H1 (cell line): ENCODE measurements at regions not wholly inside any gene's neighbourhood (a gene's known extent, or its start where the extent isn't known, plus 50 kb on each side); places are given as distances from the start of the nearest gene placed in this dataset.

Experiments used
- CTCF ChIA-PET: fragments of 300-600 bp; sonication (Branson Sonifier 250); formaldehyde crosslinking; loops from one replicate; lab custom pipeline; 2021; ENCODE audit not compliant: partially characterized antibody; lab: Charles Lee
- POLR2A ChIA-PET: fragments of 300-600 bp; sonication (Branson Sonifier 250); formaldehyde crosslinking; loops from one replicate; lab custom pipeline; 2021; ENCODE audit warnings: inconsistent platforms; ENCODE audit not compliant: partially characterized antibody; lab: Charles Lee
- DNase-seq, 2 experiments: peaks; one replicate each; pipeline versions ENCODE4 v3.0.0 to v3.0.0-alpha.2; 2010 to 2022; ENCODE audit warnings: low spot score in 2 of 2, low read depth in 1 of 2, mixed read lengths in 1 of 2
- FAIRE-seq: peaks from 2 replicates; lab custom pipeline; 2011; peaks lifted over from hg19 to GRCh38; lab: Jason Lieb, UNC
- H2AFZ ChIP-seq: 2 replicates; pipeline ENCODE4 v1.8.1; 2012; ENCODE audit warnings: low read length, inconsistent platforms
- H2AK5ac ChIP-seq: 2 replicates; pipeline ENCODE4 v1.6.1; 2013; ENCODE audit warnings: low read depth, low read length
- H2BK120ac ChIP-seq: replicated peaks from 2 replicates; pipeline ENCODE3; 2013; ENCODE audit warnings: low read depth, low read length, inconsistent platforms
- H2BK12ac ChIP-seq: 2 replicates; pipeline ENCODE4 v1.6.1; 2013; ENCODE audit warnings: low read depth, low read length
- H2BK15ac ChIP-seq: 2 replicates; pipeline ENCODE4 v1.6.1; 2013; ENCODE audit warnings: low read length
- H2BK20ac ChIP-seq: 2 replicates; pipeline ENCODE4 v1.6.1; 2013; ENCODE audit warnings: low read length
- H2BK5ac ChIP-seq: 2 replicates; pipeline ENCODE4 v1.6.1; 2013; ENCODE audit warnings: low read depth, low read length
- H3K14ac ChIP-seq: 2 replicates; pipeline ENCODE4 v1.6.1; 2013; ENCODE audit warnings: inconsistent platforms; ENCODE audit not compliant: insufficient read length
- H3K18ac ChIP-seq: 2 replicates; pipeline ENCODE4 v1.6.1; 2013; ENCODE audit warnings: low read length; ENCODE audit errors: extremely low read depth
- H3K23ac ChIP-seq: 2 replicates; pipeline ENCODE4 v1.6.1; 2013; ENCODE audit warnings: inconsistent platforms; ENCODE audit not compliant: insufficient read length
- H3K23me2 ChIP-seq: 2 replicates; pipeline ENCODE4 v1.6.1; 2013; ENCODE audit warnings: low read depth, low read length
- H3K27ac ChIP-seq: 2 replicates; pipeline ENCODE4 v1.6.1; 2011; ENCODE audit warnings: low read depth, low read length, inconsistent platforms
- H3K27me3 ChIP-seq, 4 experiments: replicated peaks in 1 of 4; 1 replicate in 1 of 4; 2 replicates in 3 of 4; pipeline versions ENCODE4 v1.6.1 to v1.8.1; 2011 to 2013; ENCODE audit warnings: low read length in 3 of 4, mild to moderate bottlenecking in 3 of 4, inconsistent platforms in 2 of 4, mixed read lengths in 2 of 4, moderate library complexity in 1 of 4; ENCODE audit not compliant: control insufficient read depth in 3 of 4, insufficient read depth in 3 of 4; ENCODE audit errors: extremely low read depth in 1 of 4
- H3K36me3 ChIP-seq, 4 experiments: 2 replicates each; pipeline versions ENCODE4 v1.6.1 to v1.8.1; 2011 to 2013; ENCODE audit warnings: mild to moderate bottlenecking in 4 of 4, low read length in 3 of 4, moderate library complexity in 2 of 4, control low read depth in 1 of 4, inconsistent platforms in 1 of 4; ENCODE audit not compliant: insufficient read depth in 4 of 4, control insufficient read depth in 2 of 4
- H3K4ac ChIP-seq: replicated peaks from 2 replicates; pipeline ENCODE3; 2013; ENCODE audit warnings: low read length, low read depth, mixed read lengths, inconsistent platforms; ENCODE audit not compliant: insufficient read length
- H3K4me1 ChIP-seq, 4 experiments: replicated peaks in 1 of 4; 1 replicate in 1 of 4; 2 replicates in 3 of 4; pipeline versions ENCODE4 v1.6.1 to v1.8.1; 2011 to 2013; ENCODE audit warnings: low read length in 3 of 4, inconsistent platforms in 2 of 4, mixed read lengths in 1 of 4; ENCODE audit not compliant: insufficient read depth in 4 of 4, control insufficient read depth in 3 of 4
- H3K4me2 ChIP-seq, 2 experiments: 2 replicates each; pipeline versions ENCODE4 v1.6.1 to v1.8.1; 2011 to 2013; ENCODE audit warnings: low read depth in 2 of 2, low read length in 2 of 2, control low read depth in 1 of 2, inconsistent platforms in 1 of 2, mild to moderate bottlenecking in 1 of 2; ENCODE audit not compliant: insufficient read depth in 1 of 2
- H3K4me3 ChIP-seq, 4 experiments: fragments of 200-600, 300-600 bp in 1 of 4; sonication (generic), shearing (Covaris generic), sonication (Bioruptor Twin) in 1 of 4; 2 replicates each; pipeline versions ENCODE4 v1.5.1 to v1.8.1; 2011 to 2016; ENCODE audit warnings: low read length in 4 of 4, low read depth in 3 of 4, control low read depth in 2 of 4, inconsistent platforms in 2 of 4, mild to moderate bottlenecking in 2 of 4, mixed read lengths in 1 of 4, moderate library complexity in 1 of 4; ENCODE audit not compliant: insufficient read depth in 2 of 4; ENCODE audit errors: extremely low read depth in 1 of 4
- H3K56ac ChIP-seq: replicated peaks from 2 replicates; pipeline ENCODE3; 2013; ENCODE audit warnings: low read depth, mild to moderate bottlenecking, mixed read lengths, low read length, inconsistent platforms; ENCODE audit not compliant: insufficient read length
- H3K79me1 ChIP-seq: 2 replicates; pipeline ENCODE4 v1.6.1; 2013; ENCODE audit warnings: low read depth, low read length, control low read depth
- H3K79me2 ChIP-seq, 2 experiments: 2 replicates each; pipeline versions ENCODE4 v1.6.1 to v1.8.1; 2012 to 2013; ENCODE audit warnings: low read length in 2 of 2, mild to moderate bottlenecking in 2 of 2, inconsistent platforms in 1 of 2; ENCODE audit not compliant: insufficient read depth in 2 of 2, control insufficient read depth in 1 of 2
- H3K9ac ChIP-seq, 4 experiments: replicated peaks in 1 of 4; 1 replicate in 1 of 4; 2 replicates in 3 of 4; pipeline versions ENCODE4 v1.6.1 to v1.8.1; 2011 to 2013; ENCODE audit warnings: low read depth in 3 of 4, low read length in 3 of 4, control low read depth in 2 of 4, mild to moderate bottlenecking in 2 of 4, moderate library complexity in 2 of 4, inconsistent platforms in 1 of 4; ENCODE audit errors: extremely low read depth in 1 of 4
- H3K9me3 ChIP-seq, 2 experiments: 2 replicates each; pipeline versions ENCODE4 v1.6.1 to v1.8.1; 2012 to 2013; ENCODE audit warnings: mild to moderate bottlenecking in 2 of 2, moderate library complexity in 2 of 2, control low read depth in 1 of 2, inconsistent platforms in 1 of 2, low read depth in 1 of 2, low read length in 1 of 2, mixed read lengths in 1 of 2; ENCODE audit not compliant: insufficient read depth in 2 of 2
- H4K20me1 ChIP-seq, 2 experiments: replicated peaks in 1 of 2; 2 replicates each; pipeline versions ENCODE3 to v1.8.1; 2011 to 2013; ENCODE audit warnings: inconsistent platforms in 2 of 2, low read length in 2 of 2, mild to moderate bottlenecking in 1 of 2; ENCODE audit not compliant: insufficient read depth in 2 of 2, control insufficient read depth in 1 of 2
- H4K5ac ChIP-seq: 2 replicates; pipeline ENCODE4 v1.6.1; 2013; ENCODE audit warnings: low read length, low read depth, mixed read lengths, inconsistent platforms; ENCODE audit not compliant: insufficient read length
- H4K8ac ChIP-seq: 2 replicates; pipeline ENCODE4 v1.8.0; 2013; ENCODE audit warnings: mild to moderate bottlenecking, moderate library complexity, low read length, inconsistent platforms; ENCODE audit not compliant: insufficient read depth; ENCODE audit errors: extremely low read depth
- H4K91ac ChIP-seq: replicated peaks from 2 replicates; pipeline ENCODE3; 2013; ENCODE audit warnings: low read length, mixed read lengths, inconsistent platforms; ENCODE audit not compliant: insufficient read length
- CBX8 ChIP-seq: fragments of 300-800, 300-1000 bp; sonication (generic); IDR thresholded peaks from 2 replicates; pipeline ENCODE4 v1.7.1; 2016; ENCODE audit warnings: low read depth, low read length, borderline replicate concordance
- CHD2 ChIP-seq: IDR thresholded peaks from 2 replicates; pipeline ENCODE4 v1.6.1; 2012; ENCODE audit warnings: low read length, improper control_type of control experiment
- CREB1 ChIP-seq: IDR thresholded peaks from 2 replicates; pipeline ENCODE4 v1.6.1; 2012; ENCODE audit warnings: inconsistent platforms
- GTF2F1 ChIP-seq: IDR thresholded peaks from 2 replicates; pipeline ENCODE4 v1.6.1; 2012; ENCODE audit warnings: low read depth, low read length, improper control_type of control experiment, borderline replicate concordance
- JUN ChIP-seq: IDR thresholded peaks from 2 replicates; pipeline ENCODE4 v1.6.1; 2011; ENCODE audit warnings: low read depth, mild to moderate bottlenecking, improper control_type of control experiment, low read length
- SIN3A ChIP-seq, 2 experiments: IDR thresholded peaks in 1 of 2; conservative IDR thresholded peaks in 1 of 2; 2 replicates each; pipeline ENCODE4 v1.6.1; 2011 to 2012; ENCODE audit warnings: low read length in 2 of 2, improper control_type of control experiment in 1 of 2, low read depth in 1 of 2, mild to moderate bottlenecking in 1 of 2
- SP1 ChIP-seq: IDR thresholded peaks from 2 replicates; pipeline ENCODE4 v1.6.1; 2011; ENCODE audit warnings: low read depth, low read length
- SRF ChIP-seq: IDR thresholded peaks from 2 replicates; pipeline ENCODE4 v1.6.1; 2011; ENCODE audit warnings: mild to moderate bottlenecking, low read depth, low read length, moderate library complexity
- SUZ12 ChIP-seq: fragments of 200-600 bp; sonication (generic); IDR thresholded peaks from 2 replicates; pipeline ENCODE4 v1.6.1; 2012; ENCODE audit warnings: mild to moderate bottlenecking, inconsistent platforms, low read length, moderate library complexity, mixed read lengths
- TAF7 ChIP-seq: optimal IDR thresholded peaks from 2 replicates; pipeline ENCODE3; 2011; ENCODE audit warnings: low read depth, mild to moderate bottlenecking, inconsistent platforms, low read length, moderate library complexity, borderline replicate concordance
- WGBS, 2 experiments: shearing (Covaris generic) in 1 of 2; methylation state at CpG; one replicate each; pipeline versions ENCODE4 v1.1.6 to v1.1.7; 2013 to 2015; ENCODE audit warnings: low lambda C conversion rate in 2 of 2, mixed read lengths in 2 of 2, inconsistent platforms in 1 of 2, low coverage in 1 of 2, missing lambda C conversion rate in 1 of 2; ENCODE audit not compliant: insufficient replicate concordance in 2 of 2, insufficient coverage in 1 of 2, insufficient read length in 1 of 2; ENCODE audit errors: extremely low coverage in 1 of 2, missing lambda C conversion rate in 1 of 2; 5-methylcytosine and 5-hydroxymethylcytosine counted together
- TF ChIP-seq, protein P1 (sequence below): IDR thresholded peaks from 2 replicates; pipeline ENCODE4 v1.6.1; 2012; ENCODE audit warnings: inconsistent platforms
- TF ChIP-seq, protein P2 (sequence below): IDR thresholded peaks from 2 replicates; pipeline ENCODE4 v1.6.1; 2012; ENCODE audit warnings: inconsistent platforms

DNA sequence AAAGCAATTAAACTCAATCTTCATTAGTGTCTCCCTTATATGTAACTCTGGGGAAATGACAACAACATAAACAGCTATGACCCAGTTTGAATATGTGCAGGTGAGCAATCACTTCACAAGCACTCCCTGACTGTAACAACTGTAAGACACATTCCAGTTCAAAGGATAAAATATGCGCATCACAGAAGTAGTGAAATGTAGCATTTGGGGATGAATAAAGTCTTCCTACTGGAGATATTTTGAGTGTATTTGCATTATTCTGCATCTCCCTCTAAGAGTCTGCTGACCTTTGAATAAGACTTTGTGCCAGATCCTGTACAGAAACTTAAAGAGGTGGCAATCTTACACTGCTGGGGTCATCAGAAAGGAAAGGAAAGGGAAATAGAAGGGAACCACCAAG is 179.5 kb upstream of the TBX18 start:
- ChIA-PET POLR2A (no interaction called here), CTCF (no interaction called here)
- Histone ChIP-seq H2BK15ac (no peak overlapping the region), H2BK20ac (no peak overlapping the region), H3K56ac (no peak overlapping the region), H2BK120ac (no peak overlapping the region), H3K4me3 (no peak overlapping the region), H3K4me1 (no peaks in the 10 kb centered on the region), H3K9ac (no peak overlapping the region), H2BK5ac (no peak overlapping the region), H3K36me3 (no peaks in the 10 kb centered on the region), H3K18ac (no peak overlapping the region), H2AFZ (no peak overlapping the region), H4K91ac (no peak overlapping the region), H3K23me2 (no peaks in the 10 kb centered on the region), H2AK5ac (no peak overlapping the region), H3K4ac (no peak overlapping the region), H3K27ac (no peak overlapping the region), H2BK12ac (no peak overlapping the region), H3K4me2 (no peak overlapping the region), H3K23ac (no peak overlapping the region), H3K27me3 (no peaks in the 10 kb centered on the region), H3K79me2 (no peaks in the 10 kb centered on the region), H4K20me1 (no peaks in the 10 kb centered on the region), H3K79me1 (no peaks in the 10 kb centered on the region), H3K14ac (no peak overlapping the region), H4K8ac (no peak overlapping the region), H3K9me3 (no peaks in the 10 kb centered on the region; a peak in 1 of 4 replicates), H4K5ac (no peak overlapping the region)
- DNase-seq (no peak), FAIRE-seq (no peak)
- 84% methylated on average over 1 of the region's 1 CpG; no CpG with 5 or more reads in 1 of the 2 experiments for WGBS, 2 experiments
- TF ChIP-seq GTF2F1 (no peak), SP1 (no peak), CREB1 (no peak), SRF (no peak), SUZ12 (no peak), JUN (no peak), SIN3A (conservative IDR thresholded peaks at IDR 0.05 in 1 of 2, IDR thresholded peaks at IDR 0.05 in 1 of 2; ENCODE audit: low read depth in 1 of 2, low read length in 2 of 2) (no peak), CBX8 (no peak), TAF7 (no peak), CHD2 (no peak)
- TF ChIP-seq, protein P1, sequence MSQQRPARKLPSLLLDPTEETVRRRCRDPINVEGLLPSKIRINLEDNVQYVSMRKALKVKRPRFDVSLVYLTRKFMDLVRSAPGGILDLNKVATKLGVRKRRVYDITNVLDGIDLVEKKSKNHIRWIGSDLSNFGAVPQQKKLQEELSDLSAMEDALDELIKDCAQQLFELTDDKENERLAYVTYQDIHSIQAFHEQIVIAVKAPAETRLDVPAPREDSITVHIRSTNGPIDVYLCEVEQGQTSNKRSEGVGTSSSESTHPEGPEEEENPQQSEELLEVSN: no peak
- TF ChIP-seq, protein P2, sequence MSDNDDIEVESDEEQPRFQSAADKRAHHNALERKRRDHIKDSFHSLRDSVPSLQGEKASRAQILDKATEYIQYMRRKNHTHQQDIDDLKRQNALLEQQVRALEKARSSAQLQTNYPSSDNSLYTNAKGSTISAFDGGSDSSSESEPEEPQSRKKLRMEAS: no peak
